HCT116 (cell line): ENCODE measurements at regions not wholly inside any gene's neighbourhood (a gene's known extent, or its start where the extent isn't known, plus 50 kb on each side); places are given as distances from the start of the nearest gene placed in this dataset.

ENCODE experiments used
- ATAC-seq: fragments of 200-7000 bp; cut with Tn5 transposase; 2 replicates; pipeline ENCODE4 v1.9.1; 2020; ENCODE audit warnings: mild to moderate bottlenecking, moderate library complexity
- BruUV-seq: library from RNA; stranded (reverse); fragments of 400-500 nt; replicated peaks from 2 replicates; lab custom pipeline; 2021; lab: Mats Ljungman, UMichigan
- CTCF ChIA-PET: fragments of 300-600 bp; sonication (Branson Sonifier 250); formaldehyde crosslinking; loops from one replicate; lab custom pipeline; 2021; ENCODE audit warnings: antibody characterized with exemption; lab: Charles Lee
- POLR2A ChIA-PET: fragments of 300-600, 350-600 bp; sonication (Branson Sonifier 250); formaldehyde crosslinking; loops from one replicate; lab custom pipeline; 2021; ENCODE audit warnings: antibody characterized with exemption; lab: Charles Lee
- RAD21 ChIA-PET, 2 experiments: fragments of 300-600 bp; sonication (Branson Sonifier 250); formaldehyde crosslinking; loops; one replicate each; lab custom pipeline; 2023; ENCODE audit warnings: low total read pairs in 2 of 2; ENCODE audit not compliant: uncharacterized antibody in 2 of 2, unreplicated experiment in 2 of 2, low non-redundant PET in 1 of 2; lab: Charles Lee
- DNase-seq: peaks from one replicate; pipeline ENCODE4 v3.0.0-alpha.2; 2010; ENCODE audit warnings: low read depth, low spot score
- H2AFZ ChIP-seq: fragments of 200-600 bp; shearing (Covaris generic), sonication (generic); 2 replicates; pipeline ENCODE4 v1.6.1; 2017; ENCODE audit warnings: low read depth, mixed run types, mixed read lengths, antibody characterized with exemption, low read length; ENCODE audit not compliant: poor library complexity, severe bottlenecking
- H3K27ac ChIP-seq: 2 replicates; pipeline ENCODE4 v1.5.1; 2012; ENCODE audit warnings: low read depth, low read length
- H3K27me3 ChIP-seq: fragments of 200-600 bp; sonication (generic); 2 replicates; pipeline ENCODE4 v1.6.1; 2016; ENCODE audit warnings: mixed run types, low read length, mixed read lengths; ENCODE audit not compliant: insufficient read depth
- H3K36me3 ChIP-seq, 2 experiments: fragments of 200-500 bp in 1 of 2; fragments of 200-600 bp in 1 of 2; sonication (Bioruptor generic) in 1 of 2; sonication (generic) in 1 of 2; 2 replicates each; pipeline versions ENCODE4 v1.5.1 to v1.6.1; 2014 to 2016; ENCODE audit warnings: low read length in 2 of 2, inconsistent platforms in 1 of 2, mixed read lengths in 1 of 2, mixed run types in 1 of 2; ENCODE audit not compliant: insufficient read depth in 2 of 2, control insufficient read depth in 1 of 2
- H3K4me1 ChIP-seq, 2 experiments: fragments of 200-600 bp in 1 of 2; sonication (generic) in 1 of 2; 2 replicates each; pipeline versions ENCODE4 v1.5.1 to v1.6.1; 2012 to 2017; ENCODE audit warnings: low read length in 2 of 2, inconsistent platforms in 1 of 2, mild to moderate bottlenecking in 1 of 2, mixed read lengths in 1 of 2, mixed run types in 1 of 2, moderate library complexity in 1 of 2; ENCODE audit not compliant: insufficient read depth in 2 of 2, control insufficient read depth in 1 of 2
- H3K4me2 ChIP-seq: fragments of 200-600 bp; sonication (generic); 2 replicates; pipeline ENCODE4 v1.6.1; 2017; ENCODE audit warnings: mixed run types, low read length, mixed read lengths
- H3K4me3 ChIP-seq, 2 experiments: fragments of 200-600 bp in 1 of 2; sonication (generic) in 1 of 2; replicated peaks in 1 of 2; 2 replicates each; pipeline ENCODE4 v1.5.1; 2011 to 2016; ENCODE audit warnings: low read length in 2 of 2, control low read depth in 1 of 2, low read depth in 1 of 2, mild to moderate bottlenecking in 1 of 2, mixed read lengths in 1 of 2, mixed run types in 1 of 2
- H3K79me2 ChIP-seq: fragments of 200-600 bp; sonication (generic); 2 replicates; pipeline ENCODE4 v1.6.1; 2017; ENCODE audit warnings: mild to moderate bottlenecking, mixed run types, low read length, moderate library complexity, mixed read lengths; ENCODE audit not compliant: insufficient read depth
- H3K9ac ChIP-seq: fragments of 200-600 bp; sonication (generic); 2 replicates; pipeline ENCODE4 v1.6.1; 2016; ENCODE audit warnings: low read length, mixed read lengths
- H3K9me2 ChIP-seq: fragments of 200-600 bp; sonication (generic), shearing (Covaris generic); 2 replicates; pipeline ENCODE4 v1.6.1; 2017; ENCODE audit warnings: mixed run types, mild to moderate bottlenecking, moderate library complexity; ENCODE audit not compliant: insufficient read depth
- H3K9me3 ChIP-seq, 2 experiments: fragments of 200-500 bp in 1 of 2; fragments of 200-600 bp in 1 of 2; sonication (Bioruptor generic) in 1 of 2; sonication (generic) in 1 of 2; 2 replicates each; pipeline ENCODE4 v1.6.1; 2014 to 2017; ENCODE audit warnings: low read length in 2 of 2, mixed read lengths in 2 of 2, inconsistent platforms in 1 of 2, low read depth in 1 of 2, mild to moderate bottlenecking in 1 of 2, mixed run types in 1 of 2, moderate library complexity in 1 of 2; ENCODE audit not compliant: control insufficient read depth in 1 of 2, insufficient read depth in 1 of 2
- H4K20me1 ChIP-seq: fragments of 200-600 bp; sonication (generic), shearing (Covaris generic); 2 replicates; pipeline ENCODE4 v1.6.1; 2017; ENCODE audit warnings: mixed run types, mild to moderate bottlenecking, moderate library complexity; ENCODE audit not compliant: insufficient read depth
- CBX3 ChIP-seq: IDR thresholded peaks from 2 replicates; pipeline ENCODE4 v1.6.1; 2012; ENCODE audit warnings: low read depth
- CEBPB ChIP-seq: IDR thresholded peaks from 2 replicates; pipeline ENCODE4 v1.6.1; 2012; ENCODE audit warnings: low read depth
- CTCF ChIP-seq, 3 experiments: fragments of 200-600 bp in 1 of 3; sonication (generic) in 1 of 3; IDR thresholded peaks in 2 of 3; conservative IDR thresholded peaks in 1 of 3; 2 replicates each; pipeline ENCODE4 v1.5.1; 2012 to 2017; ENCODE audit warnings: low read depth in 2 of 3, low read length in 2 of 3, antibody characterized with exemption in 1 of 3, borderline replicate concordance in 1 of 3, control low read depth in 1 of 3, mild to moderate bottlenecking in 1 of 3, mixed read lengths in 1 of 3, mixed run types in 1 of 3, moderate library complexity in 1 of 3; ENCODE audit not compliant: insufficient read depth in 1 of 3
- EGR1 ChIP-seq: IDR thresholded peaks from 2 replicates; pipeline ENCODE4 v1.6.1; 2012; ENCODE audit warnings: low read depth
- EZH2 ChIP-seq: fragments of 200-600 bp; sonication (generic); IDR thresholded peaks from 2 replicates; pipeline ENCODE4 v1.6.1; 2017; ENCODE audit warnings: antibody characterized with exemption, mixed run types
- POLR2A ChIP-seq: IDR thresholded peaks from 2 replicates; pipeline ENCODE4 v1.7.0; 2011; ENCODE audit warnings: borderline replicate concordance; ENCODE audit not compliant: insufficient read depth, insufficient read length; ENCODE audit errors: extremely low read depth
- POLR2AphosphoS5 ChIP-seq: IDR thresholded peaks from 2 replicates; pipeline ENCODE4 v1.6.1; 2011; ENCODE audit warnings: mild to moderate bottlenecking, low read depth, low read length, moderate library complexity
- RAD21 ChIP-seq: IDR thresholded peaks from 2 replicates; pipeline ENCODE4 v1.6.1; 2012; ENCODE audit warnings: low read depth, mild to moderate bottlenecking
- REST ChIP-seq: IDR thresholded peaks from 2 replicates; pipeline ENCODE4 v1.6.1; 2012; ENCODE audit warnings: low read depth
- SP1 ChIP-seq: IDR thresholded peaks from 2 replicates; pipeline ENCODE4 v1.6.1; 2012; ENCODE audit warnings: low read depth
- SRF ChIP-seq: IDR thresholded peaks from 2 replicates; pipeline ENCODE4 v1.6.1; 2012; ENCODE audit warnings: low read depth
- TCF7L2 ChIP-seq: IDR thresholded peaks from 2 replicates; pipeline ENCODE4 v1.7.0; 2011; ENCODE audit warnings: borderline replicate concordance, inconsistent platforms; ENCODE audit not compliant: insufficient read depth, insufficient read length; ENCODE audit errors: extremely low read depth
- YY1 ChIP-seq: IDR thresholded peaks from 2 replicates; pipeline ENCODE4 v1.6.1; 2011; ENCODE audit warnings: low read length, low read depth, moderate library complexity, mild to moderate bottlenecking; ENCODE audit not compliant: insufficient replicate concordance; ENCODE audit errors: extremely low read depth
- ZBTB33 ChIP-seq: IDR thresholded peaks from 2 replicates; pipeline ENCODE4 v1.6.1; 2011; ENCODE audit warnings: mild to moderate bottlenecking, low read length, moderate library complexity; ENCODE audit not compliant: insufficient replicate concordance; ENCODE audit errors: extremely low read depth
- ZFX ChIP-seq: fragments of 450-650 bp; IDR thresholded peaks from 2 replicates; pipeline ENCODE4 v1.6.1; 2017
- ZNF274 ChIP-seq: fragments of 200-500 bp; sonication (Bioruptor generic); IDR thresholded peaks from 2 replicates; pipeline ENCODE4 v1.6.1; 2014; ENCODE audit warnings: mild to moderate bottlenecking, low read depth, low read length, inconsistent platforms
- intact Hi-C: fragments of 100-400 bp; cut with micrococcal nuclease; formaldehyde crosslinking; loops from 2 replicates; pipeline ENCODE4 v1.10.0; 2022
- TF ChIP-seq, protein P1 (sequence below): IDR thresholded peaks from 2 replicates; pipeline ENCODE4 v1.6.1; 2012
- TF ChIP-seq, protein P2 (sequence below): IDR thresholded peaks from 2 replicates; pipeline ENCODE4 v1.6.1; 2012

DNA sequence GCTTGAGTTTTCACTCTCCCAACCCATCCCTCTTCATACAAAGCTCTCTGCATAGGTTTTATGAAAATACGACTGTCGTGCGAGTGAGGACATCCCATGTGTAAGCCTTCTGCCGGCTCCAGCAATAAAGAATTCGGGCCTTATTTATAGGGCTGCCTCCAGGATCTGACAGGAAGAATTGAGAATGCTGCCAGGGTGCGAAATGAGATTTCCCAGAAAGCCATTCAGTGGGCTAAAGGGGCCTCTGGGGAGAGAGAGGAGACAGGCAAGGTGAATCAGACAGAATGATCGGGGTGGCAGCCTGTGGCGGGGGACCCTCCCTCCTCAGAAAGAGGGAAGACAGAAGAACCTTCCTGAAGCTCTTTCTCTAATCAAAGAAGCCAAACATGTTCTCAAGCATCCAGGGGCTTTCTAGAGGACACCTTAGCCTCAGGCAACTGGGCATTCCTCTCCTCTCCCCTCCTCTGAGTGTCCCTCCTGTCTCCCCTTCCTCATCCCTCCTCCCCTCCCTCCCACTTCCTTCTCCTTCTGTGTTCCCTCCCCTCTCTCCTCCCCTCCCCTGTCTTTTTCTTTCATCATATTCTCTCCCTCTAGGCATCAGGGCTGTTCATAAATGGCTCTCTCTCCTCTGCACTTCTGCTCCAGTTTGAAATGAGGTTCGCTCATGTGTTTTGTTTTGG lies 410.9 kb downstream of the TYW1 start:
- H2AFZ ChIP-seq = no peak overlapping the region
- H3K27me3 ChIP-seq = no peaks in the 10 kb centered on the region
- CTCF ChIA-PET = no interaction called here
- DNase-seq = no peak
- H3K79me2 ChIP-seq = no peaks in the 10 kb centered on the region
- H3K4me1 ChIP-seq = no peaks in the 10 kb centered on the region
- TF ChIP-seq SP1 (no peak), SRF (no peak), ZBTB33 (no peak), CEBPB (no peak), CBX3 (no peak), ZFX (no peak), TCF7L2 (no peak), ZNF274 (no peak), RAD21 (no peak), POLR2A (no peak), CTCF (IDR thresholded peaks at IDR 0.05 in 2 of 3, conservative IDR thresholded peaks at IDR 0.05 in 1 of 3; ENCODE audit: borderline replicate concordance in 1 of 3, insufficient read depth in 1 of 3, low read depth in 2 of 3, low read length in 2 of 3) (no peak), POLR2AphosphoS5 (no peak), EZH2 (no peak), REST (no peak), YY1 (no peak), EGR1 (no peak)
- TF ChIP-seq, protein P1, sequence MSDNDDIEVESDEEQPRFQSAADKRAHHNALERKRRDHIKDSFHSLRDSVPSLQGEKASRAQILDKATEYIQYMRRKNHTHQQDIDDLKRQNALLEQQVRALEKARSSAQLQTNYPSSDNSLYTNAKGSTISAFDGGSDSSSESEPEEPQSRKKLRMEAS = no peak
- TF ChIP-seq, protein P2, sequence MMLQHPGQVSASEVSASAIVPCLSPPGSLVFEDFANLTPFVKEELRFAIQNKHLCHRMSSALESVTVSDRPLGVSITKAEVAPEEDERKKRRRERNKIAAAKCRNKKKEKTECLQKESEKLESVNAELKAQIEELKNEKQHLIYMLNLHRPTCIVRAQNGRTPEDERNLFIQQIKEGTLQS = no peak
- no peaks in the 10 kb centered on the region for H3K9me3 ChIP-seq
- POLR2A ChIA-PET = no interaction called here
- no peaks in the 10 kb centered on the region for H3K9me2 ChIP-seq
- RAD21 ChIA-PET = no interaction called here
- no peak overlapping the region for H3K27ac ChIP-seq
- BruUV-seq = no TSS peak
- no peak for ATAC-seq
- H4K20me1 ChIP-seq = no peaks in the 10 kb centered on the region
- intact Hi-C loops = no loop called here
- no peak overlapping the region for H3K9ac ChIP-seq
- no peak overlapping the region for H3K4me2 ChIP-seq
- H3K4me3 ChIP-seq = no peak overlapping the region
- H3K36me3 ChIP-seq = no peaks in the 10 kb centered on the region
